GM12892 (cell line): ENCODE measurements at regions not wholly inside any gene's neighbourhood (a gene's known extent, or its start where the extent isn't known, plus 50 kb on each side); places are given as distances from the start of the nearest gene placed in this dataset.
"Not testable (repeated sequence)": the region's sequence is repeated elsewhere in the genome, so short reads cannot be mapped to it uniquely, and the experiment has no call there.

ENCODE experiments used
- DNase-seq: peaks from one replicate; pipeline ENCODE4 v3.0.0; 2011; ENCODE audit not compliant: insufficient read length
- FAIRE-seq: peaks from 2 replicates; lab custom pipeline; 2011; peaks lifted over from hg19 to GRCh38; lab: Jason Lieb, UNC
- POLR2A ChIP-seq: IDR thresholded peaks from 2 replicates; pipeline ENCODE4 v1.6.1; 2011; ENCODE audit warnings: low read depth, low read length, control low read depth
- POLR2AphosphoS5 ChIP-seq: IDR thresholded peaks from 2 replicates; pipeline ENCODE4 v1.6.1; 2011; ENCODE audit warnings: low read depth, low read length, control low read depth
- TAF1 ChIP-seq: IDR thresholded peaks from 2 replicates; pipeline ENCODE4 v1.6.1; 2011; ENCODE audit warnings: low read depth, mild to moderate bottlenecking, control low read depth, low read length, borderline replicate concordance

- DNase-seq (no peak), FAIRE-seq (no peak)
- no peak for TF ChIP-seq TAF1
- no peak for TF ChIP-seq POLR2A
- no peak for TF ChIP-seq POLR2AphosphoS5
Observed at GRCh38 chr6:115750946-115751345, 309.7 kb downstream of the FRK start.

- TF ChIP-seq TAF1 (no peak), POLR2A (no peak), POLR2AphosphoS5 (no peak)
- DNase-seq (no peak), FAIRE-seq (no peak)
Observed at GRCh38 chr6:115750292-115750691, 310.4 kb downstream of the FRK start.

- TF ChIP-seq POLR2AphosphoS5 = no peak
- no peak for TF ChIP-seq POLR2A
- no peak for TF ChIP-seq TAF1
- DNase-seq (no peak), FAIRE-seq (no peak)
Observed at GRCh38 chr6:115747719-115748118, 313.0 kb downstream of the FRK start.

- DNase-seq, FAIRE-seq: not testable (repeated sequence)
Observed at GRCh38 chr6:115746583-115746982, 314.1 kb downstream of the FRK start.

- FAIRE-seq (no peak), DNase-seq (no peak)
- no peak for TF ChIP-seq POLR2AphosphoS5
- no peak for TF ChIP-seq POLR2A
- TF ChIP-seq TAF1 = no peak
Observed at GRCh38 chr6:115740907-115741306, 319.8 kb downstream of the FRK start.

- no peak for DNase-seq
- FAIRE-seq = no peak
- TF ChIP-seq POLR2AphosphoS5 = no peak
- no peak for TF ChIP-seq POLR2A
- TF ChIP-seq TAF1 = no peak
Observed at GRCh38 chr6:115735610-115736009, 325.1 kb downstream of the FRK start.

- TF ChIP-seq TAF1 = no peak
- TF ChIP-seq POLR2A = no peak
- no peak for TF ChIP-seq POLR2AphosphoS5
- FAIRE-seq = no peak
- DNase-seq = no peak
Observed at GRCh38 chr6:115733426-115733825, 327.3 kb downstream of the FRK start.

- no peak for FAIRE-seq
- TF ChIP-seq POLR2A (no peak), POLR2AphosphoS5 (no peak), TAF1 (no peak)
Observed at GRCh38 chr6:115729036-115729435, 331.7 kb downstream of the FRK start.

GRCh38 chr6:115728171-115728570 lies 332.5 kb downstream of the FRK start:
- no peak for TF ChIP-seq POLR2A
- no peak for TF ChIP-seq TAF1
- no peak for TF ChIP-seq POLR2AphosphoS5
- DNase-seq (no peak), FAIRE-seq (no peak)

More at GRCh38 chr6:115729036-115729435, 331.7 kb downstream of the FRK start:
- no peak for DNase-seq

GRCh38 chr6:115721564-115721963 lies 339.1 kb downstream of the FRK start:
- DNase-seq = no peak
- FAIRE-seq = no peak

GRCh38 chr6:115720900-115721299 lies 339.8 kb downstream of the FRK start:
- FAIRE-seq (no peak), DNase-seq (no peak)
- TF ChIP-seq TAF1 = no peak
- TF ChIP-seq POLR2AphosphoS5 = no peak
- TF ChIP-seq POLR2A = no peak

More at GRCh38 chr6:115721564-115721963, 339.1 kb downstream of the FRK start:
- TF ChIP-seq TAF1 (no peak), POLR2AphosphoS5 (no peak), POLR2A (no peak)

GRCh38 chr6:115717472-115717871 lies 343.2 kb downstream of the FRK start:
- DNase-seq = no peak
- FAIRE-seq = no peak
- no peak for TF ChIP-seq TAF1
- no peak for TF ChIP-seq POLR2AphosphoS5
- no peak for TF ChIP-seq POLR2A

GRCh38 chr6:115717062-115717461 lies 343.6 kb downstream of the FRK start:
- FAIRE-seq (no peak), DNase-seq (no peak)
- TF ChIP-seq POLR2AphosphoS5 (no peak), POLR2A (no peak), TAF1 (no peak)
